Neural cell (in vitro differentiated cells): ENCODE measurements at regions not wholly inside any gene's neighbourhood (a gene's known extent, or its start where the extent isn't known, plus 50 kb on each side); places are given as distances from the start of the nearest gene placed in this dataset.

ENCODE experiments used
- CTCF ChIP-seq: fragments of 450-650 bp; IDR thresholded peaks from 2 replicates; pipeline ENCODE4 v1.5.1; 2014; ENCODE audit warnings: antibody characterized with exemption, mild to moderate bottlenecking, moderate library complexity; ENCODE audit not compliant: poor library complexity, severe bottlenecking
- EP300 ChIP-seq: fragments of 450-650 bp; conservative IDR thresholded peaks from 2 replicates; pipeline ENCODE4 v1.6.1; 2014; ENCODE audit warnings: antibody characterized with exemption, mild to moderate bottlenecking, moderate library complexity; ENCODE audit not compliant: poor library complexity, severe bottlenecking
- POLR2AphosphoS5 ChIP-seq: IDR thresholded peaks from 2 replicates; pipeline ENCODE4 v1.6.1; 2012
- RAD21 ChIP-seq: fragments of 450-650 bp; conservative IDR thresholded peaks from 2 replicates; pipeline ENCODE4 v1.6.1; 2014; ENCODE audit warnings: antibody characterized with exemption, mild to moderate bottlenecking, moderate library complexity

- TF ChIP-seq CTCF (no peak), RAD21 (no peak), EP300 (no peak), POLR2AphosphoS5 (no peak)
Observed at GRCh38 chr16:65314627-65315008, 192.8 kb upstream of the CDH11 start.
